NCI-H146 treated with DMSO at 0.1 percent for 48 hours (cell line): ENCODE measurements at regions not wholly inside any gene's neighbourhood (a gene's known extent, or its start where the extent isn't known, plus 50 kb on each side); places are given as distances from the start of the nearest gene placed in this dataset.
"Not testable (repeated sequence)": the region's sequence is repeated elsewhere in the genome, so short reads cannot be mapped to it uniquely, and the experiment has no call there.

Source experiments
- DNase-seq: peaks from one replicate; lab custom pipeline; 2025; ENCODE audit not compliant: unreplicated experiment; lab: John Stamatoyannopoulos, UW

- no peak for DNase-seq
Measured at GRCh38 chr10:42984761-42985325, 92.0 kb upstream of the RET start.

- DNase-seq: no peak
Measured at GRCh38 chr10:42985436-42986316, 91.2 kb upstream of the RET start.

- no peak for DNase-seq
Measured at GRCh38 chr10:42986633-42987032, 90.2 kb upstream of the RET start.

GRCh38 chr10:42987121-42987541 lies 89.7 kb upstream of the RET start:
- DNase-seq: no peak

GRCh38 chr10:42987575-42987974 lies 89.3 kb upstream of the RET start:
- DNase-seq: no peak

GRCh38 chr10:42988069-42988468 lies 88.8 kb upstream of the RET start:
- no peak for DNase-seq

- DNase-seq: no peak
Measured at GRCh38 chr10:42988517-42989395, 88.1 kb upstream of the RET start.

- no peak for DNase-seq
Measured at GRCh38 chr10:42989481-42989921, 87.4 kb upstream of the RET start.

GRCh38 chr10:42990016-42990720 lies 86.7 kb upstream of the RET start:
- DNase-seq: no peak

- no peak for DNase-seq
Measured at GRCh38 chr10:42990721-42991441, 86.0 kb upstream of the RET start.

- DNase-seq: no peak
Measured at GRCh38 chr10:42991442-42992098, 85.3 kb upstream of the RET start.

GRCh38 chr10:42992156-42992956 lies 84.5 kb upstream of the RET start:
- DNase-seq: no peak

- no peak for DNase-seq
Measured at GRCh38 chr10:42992957-42993390, 83.9 kb upstream of the RET start.

- not testable (repeated sequence) for DNase-seq
Measured at GRCh38 chr10:42994909-42995308, 82.0 kb upstream of the RET start.

- no peak for DNase-seq
Measured at GRCh38 chr10:42995537-42995936, 81.3 kb upstream of the RET start.

- no peak for DNase-seq
Measured at GRCh38 chr10:42996588-42996987, 80.3 kb upstream of the RET start.

GRCh38 chr10:42997151-42997848 lies 79.6 kb upstream of the RET start:
- no peak for DNase-seq

GRCh38 chr10:42997849-42998165 lies 79.1 kb upstream of the RET start:
- DNase-seq: no peak
